ENCODE measurements at regions not wholly inside any gene's neighbourhood (a gene's known extent, or its start where the extent isn't known, plus 50 kb on each side); places are given as distances from the start of the nearest gene placed in this dataset.

- TF ChIP-seq POLR2A (IDR thresholded peaks at IDR 0.05; ENCODE audit: low read length) (no peak), GATA1 (IDR thresholded peaks at IDR 0.05; ENCODE audit: low read depth, low read length) (no peak)
These were observed 147.3 kb downstream of the ZNF33B start for GRCh38 chr10:42491001-42491592.
